IMR-90 (cell line): ENCODE measurements at regions not wholly inside any gene's neighbourhood (a gene's known extent, or its start where the extent isn't known, plus 50 kb on each side); places are given as distances from the start of the nearest gene placed in this dataset.

Experiments
- ATAC-seq: fragments of 200-7000 bp; cut with Tn5 transposase; 2 replicates; pipeline ENCODE4 v1.9.1; 2020; ENCODE audit warnings: low read depth, mild to moderate bottlenecking, moderate library complexity
- BruUV-seq: library from RNA; stranded (reverse); fragments of 400-500 nt; replicated peaks from 2 replicates; lab custom pipeline; 2021; lab: Mats Ljungman, UMichigan
- CTCF ChIA-PET: fragments of 300-600 bp; formaldehyde crosslinking; extraction: SDS; loops from one replicate; lab custom pipeline; 2021; ENCODE audit warnings: antibody characterized with exemption; lab: Yijun Ruan, JAX
- POLR2A ChIA-PET: fragments of 300-600 bp; sonication (Branson Sonifier 250); formaldehyde crosslinking; loops from one replicate; lab custom pipeline; 2022; ENCODE audit warnings: antibody characterized with exemption; ENCODE audit not compliant: unreplicated experiment; lab: Charles Lee
- DNase-seq: peaks from one replicate; pipeline ENCODE4 v3.0.0; 2013
- H2AFZ ChIP-seq: replicated peaks from 2 replicates; pipeline ENCODE3; 2013; ENCODE audit warnings: low read length, mild to moderate bottlenecking; ENCODE audit not compliant: poor library complexity
- H2AK5ac ChIP-seq: 2 replicates; pipeline ENCODE4 v1.6.1; 2013; ENCODE audit warnings: low read depth, low read length, inconsistent platforms
- H2AK9ac ChIP-seq: replicated peaks from 2 replicates; pipeline ENCODE3; 2013; ENCODE audit warnings: mild to moderate bottlenecking, low read depth, low read length, moderate library complexity; ENCODE audit not compliant: poor library complexity
- H2BK120ac ChIP-seq: 2 replicates; pipeline ENCODE4 v1.6.1; 2013; ENCODE audit warnings: low read depth, low read length, inconsistent platforms
- H2BK15ac ChIP-seq: 3 replicates; pipeline ENCODE4 v1.6.1; 2013; ENCODE audit warnings: low read depth, low read length, inconsistent platforms
- H2BK20ac ChIP-seq: 2 replicates; pipeline ENCODE4 v1.6.1; 2013; ENCODE audit warnings: low read depth, mild to moderate bottlenecking, inconsistent platforms, low read length, moderate library complexity
- H2BK5ac ChIP-seq: 2 replicates; pipeline ENCODE4 v1.6.1; 2013; ENCODE audit warnings: mild to moderate bottlenecking, low read depth, low read length, inconsistent platforms; ENCODE audit not compliant: poor library complexity, severe bottlenecking
- H3K14ac ChIP-seq: replicated peaks from 2 replicates; pipeline ENCODE4 v1.6.1; 2013; ENCODE audit warnings: low read depth, low read length, inconsistent platforms
- H3K18ac ChIP-seq: 2 replicates; pipeline ENCODE4 v1.6.1; 2013; ENCODE audit warnings: low read depth, low read length, control low read depth
- H3K23ac ChIP-seq: 2 replicates; pipeline ENCODE4 v1.6.1; 2013; ENCODE audit warnings: low read depth, low read length, inconsistent platforms
- H3K27ac ChIP-seq: 2 replicates; pipeline ENCODE4 v1.5.1; 2013; ENCODE audit warnings: mild to moderate bottlenecking, control low read depth, low read length; ENCODE audit not compliant: insufficient read depth
- H3K27me3 ChIP-seq: 2 replicates; pipeline ENCODE4 v1.6.1; 2013; ENCODE audit warnings: low read length; ENCODE audit not compliant: control insufficient read depth, insufficient read depth
- H3K36me3 ChIP-seq: 2 replicates; pipeline ENCODE4 v1.6.1; 2013; ENCODE audit warnings: low read length, mixed read lengths; ENCODE audit not compliant: control insufficient read depth, insufficient read depth
- H3K4ac ChIP-seq: 2 replicates; pipeline ENCODE4 v1.6.1; 2013; ENCODE audit warnings: low read depth, low read length, inconsistent platforms
- H3K4me1 ChIP-seq: 2 replicates; pipeline ENCODE4 v1.6.1; 2013; ENCODE audit warnings: low read length, mixed read lengths; ENCODE audit not compliant: control insufficient read depth, insufficient read depth
- H3K4me2 ChIP-seq: 2 replicates; pipeline ENCODE4 v1.6.1; 2013; ENCODE audit warnings: low read depth, mild to moderate bottlenecking, control low read depth, low read length, moderate library complexity
- H3K4me3 ChIP-seq: 2 replicates; pipeline ENCODE4 v1.5.1; 2013; ENCODE audit warnings: low read depth, mild to moderate bottlenecking, control low read depth, low read length, moderate library complexity; ENCODE audit not compliant: insufficient read depth
- H3K56ac ChIP-seq: 2 replicates; pipeline ENCODE4 v1.6.1; 2013; ENCODE audit warnings: low read length, inconsistent platforms; ENCODE audit not compliant: insufficient read depth; ENCODE audit errors: extremely low read depth
- H3K79me1 ChIP-seq, 2 experiments: 2 replicates each; pipeline ENCODE4 v1.6.1; 2013; ENCODE audit warnings: low read length in 2 of 2, inconsistent platforms in 1 of 2, low read depth in 1 of 2
- H3K9ac ChIP-seq: 2 replicates; pipeline ENCODE4 v1.6.1; 2013; ENCODE audit warnings: low read depth, low read length, control low read depth
- H3K9me1 ChIP-seq: 2 replicates; pipeline ENCODE4 v1.6.1; 2013; ENCODE audit warnings: low read length, inconsistent platforms; ENCODE audit not compliant: insufficient read depth
- H3K9me3 ChIP-seq: 2 replicates; pipeline ENCODE4 v1.6.1; 2013; ENCODE audit warnings: low read length; ENCODE audit not compliant: control insufficient read depth, insufficient read depth
- H4K20me1 ChIP-seq: 2 replicates; pipeline ENCODE4 v1.6.1; 2013; ENCODE audit warnings: low read length, inconsistent platforms; ENCODE audit not compliant: insufficient read depth
- H4K5ac ChIP-seq: 2 replicates; pipeline ENCODE4 v1.6.1; 2013; ENCODE audit warnings: mild to moderate bottlenecking, low read depth, low read length, control low read depth
- H4K8ac ChIP-seq, 2 experiments: 2 replicates each; pipeline ENCODE4 v1.6.1; 2013; ENCODE audit warnings: low read depth in 2 of 2, low read length in 2 of 2, control low read depth in 1 of 2, inconsistent platforms in 1 of 2
- H4K91ac ChIP-seq: 2 replicates; pipeline ENCODE4 v1.6.1; 2013; ENCODE audit warnings: low read depth, low read length, inconsistent platforms; ENCODE audit not compliant: insufficient read depth
- BHLHE40 ChIP-seq: fragments of 150-350 bp; IDR thresholded peaks from 2 replicates; pipeline ENCODE4 v1.6.1; 2016; ENCODE audit warnings: mild to moderate bottlenecking, low read depth, low read length
- CEBPB ChIP-seq: IDR thresholded peaks from 2 replicates; pipeline ENCODE4 v1.6.1; 2012; ENCODE audit warnings: low read depth, low read length, improper control_type of control experiment
- CHD1 ChIP-seq: IDR thresholded peaks from 2 replicates; pipeline ENCODE4 v1.6.1; 2012; ENCODE audit warnings: low read depth, low read length, improper control_type of control experiment
- FOS ChIP-seq: fragments of 150-350 bp; IDR thresholded peaks from 2 replicates; pipeline ENCODE4 v1.6.1; 2016; ENCODE audit warnings: low read depth, low read length
- MAFK ChIP-seq: IDR thresholded peaks from 2 replicates; pipeline ENCODE4 v1.6.1; 2012; ENCODE audit warnings: low read depth, low read length, improper control_type of control experiment
- MAZ ChIP-seq: IDR thresholded peaks from 2 replicates; pipeline ENCODE4 v1.6.1; 2012; ENCODE audit warnings: low read depth, mild to moderate bottlenecking, low read length, improper control_type of control experiment, moderate library complexity, borderline replicate concordance
- MXI1 ChIP-seq: IDR thresholded peaks from 2 replicates; pipeline ENCODE4 v1.6.1; 2012; ENCODE audit warnings: low read depth, mild to moderate bottlenecking, low read length, moderate library complexity, borderline replicate concordance
- NFE2L2 ChIP-seq: fragments of 150-350 bp; IDR thresholded peaks from 2 replicates; pipeline ENCODE4 v1.6.1; 2016; ENCODE audit warnings: low read depth, mild to moderate bottlenecking, low read length
- POLR2A ChIP-seq: IDR thresholded peaks from 2 replicates; pipeline ENCODE4 v1.6.1; 2012; ENCODE audit warnings: mild to moderate bottlenecking, low read depth, low read length
- RAD21 ChIP-seq: IDR thresholded peaks from 2 replicates; pipeline ENCODE4 v1.6.1; 2012; ENCODE audit warnings: low read length, improper control_type of control experiment
- RCOR1 ChIP-seq: IDR thresholded peaks from 2 replicates; pipeline ENCODE4 v1.6.1; 2012; ENCODE audit warnings: mild to moderate bottlenecking, low read length, improper control_type of control experiment; ENCODE audit not compliant: insufficient replicate concordance
- RFX5 ChIP-seq: IDR thresholded peaks from 2 replicates; pipeline ENCODE4 v1.8.0; 2012; ENCODE audit warnings: low read depth, mild to moderate bottlenecking, low read length, moderate library complexity
- SMC3 ChIP-seq: fragments of 150-350 bp; IDR thresholded peaks from 2 replicates; pipeline ENCODE4 v1.6.1; 2016; ENCODE audit warnings: low read depth, mild to moderate bottlenecking, antibody characterized with exemption, low read length, moderate library complexity
- USF2 ChIP-seq: fragments of 150-350 bp; IDR thresholded peaks from 2 replicates; pipeline ENCODE4 v1.6.1; 2017; ENCODE audit warnings: mild to moderate bottlenecking, antibody characterized with exemption, low read length, low read depth
- WGBS, 2 experiments: methylation state at CpG; one replicate each; pipeline versions ENCODE4 v1.1.5 to v1.1.7; 2013; ENCODE audit warnings: missing lambda C conversion rate in 2 of 2; ENCODE audit not compliant: insufficient read length in 1 of 2; ENCODE audit errors: extremely low coverage in 2 of 2; 5-methylcytosine and 5-hydroxymethylcytosine counted together
- dilution Hi-C: fragments of 300-500 bp; cut with HindIII; formaldehyde crosslinking; loops from one replicate; pipeline ENCODE4 v1.14.3; 2018; ENCODE audit warnings: low sequenced_read_pairs; ENCODE audit not compliant: unreplicated experiment
- in situ Hi-C: fragments of 300-500 bp; cut with MboI; formaldehyde crosslinking; loops from 3 replicates; pipeline ENCODE4 v1.14.3; 2019; ENCODE audit warnings: low sequenced_read_pairs, inconsistent platforms, mixed read lengths
- intact Hi-C: fragments of 100-400 bp; cut with micrococcal nuclease; formaldehyde crosslinking; loops from 2 replicates; pipeline ENCODE4 v1.10.0; 2022
- TF ChIP-seq, protein P1 (sequence below): conservative IDR thresholded peaks from 2 replicates; pipeline ENCODE4 v1.5.1; 2012; ENCODE audit warnings: mild to moderate bottlenecking, low read depth, low read length, improper control_type of control experiment
- TF ChIP-seq, protein P2 (sequence below): fragments of 150-350 bp; IDR thresholded peaks from 2 replicates; pipeline ENCODE4 v1.6.1; 2016; ENCODE audit warnings: low read depth, mild to moderate bottlenecking, low read length, moderate library complexity, borderline replicate concordance

DNA sequence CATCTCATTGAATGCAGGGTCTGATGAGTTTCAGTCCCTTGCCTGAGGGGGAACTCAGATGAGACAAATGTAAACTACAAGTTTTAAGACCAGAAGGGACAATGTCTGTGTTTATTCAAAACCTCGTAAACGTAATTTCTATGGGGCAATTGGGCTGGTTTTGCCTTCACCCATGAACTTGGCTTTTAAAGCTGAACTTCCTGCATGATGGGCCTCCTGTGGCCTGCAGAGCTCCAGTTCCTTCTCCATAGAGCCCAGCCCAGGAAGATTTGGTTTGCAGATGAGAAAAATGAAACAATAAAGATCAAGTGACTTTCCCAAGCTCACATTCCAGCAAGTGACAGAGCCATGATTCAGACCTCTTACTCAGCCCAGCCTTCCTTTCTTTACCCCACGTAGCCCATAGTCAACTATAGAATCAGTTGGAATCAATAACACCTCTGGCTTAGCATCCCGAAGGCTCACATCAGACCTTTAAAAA is 612.3 kb downstream of the UTRN start:
- dilution Hi-C loops (no loop called here), intact Hi-C loops (no loop called here)
- peaks cover 5% of the 10 kb centered on the region for H3K4me1 ChIP-seq

More for the DNA sequence above, 612.3 kb downstream of the UTRN start:
- Histone ChIP-seq H3K4me2 (peak overlapping the region; percentile 47; the same call in 1 of the 2 replicates), H3K79me1 (no peaks in the 10 kb centered on the region), H3K9me3 (no peaks in the 10 kb centered on the region), H3K9me1 (peaks cover 3% of the 10 kb centered on the region; the same call in 1 of the 2 replicates), H2AK5ac (peak overlapping the region; percentile 47; the same call in 1 of the 2 replicates), H3K18ac (peak overlapping the region; percentile 85; the same call in 1 of the 2 replicates), H2BK15ac (peak overlapping the region; percentile 90), H2AFZ (peak overlapping the region; percentile 82), H2BK120ac (peak overlapping the region; percentile 95), H3K14ac (peak overlapping the region; percentile 53), H3K27ac (peak overlapping the region; percentile 12), H2AK9ac (no peak overlapping the region), H2BK5ac (peak overlapping the region; percentile 89), H3K27me3 (no peaks in the 10 kb centered on the region), H4K5ac (peak overlapping the region; percentile 85; the same call in 1 of the 2 replicates), H4K91ac (peak overlapping the region; percentile 91), H4K8ac (peak overlapping the region; percentile 78 to 91), H3K4me3 (no peak overlapping the region), H3K9ac (no peak overlapping the region; the same call in 1 of the 2 replicates), H3K56ac (peak overlapping the region; percentile 86), H2BK20ac (peak overlapping the region; percentile 98), H3K36me3 (no peaks in the 10 kb centered on the region), H3K23ac (peak overlapping the region; percentile 55; the same call in 1 of the 2 replicates), H4K20me1 (no peaks in the 10 kb centered on the region), H3K4ac (peak overlapping the region; percentile 90)
- no TSS peak for BruUV-seq
- peak; percentile 85 for ATAC-seq
- POLR2A ChIA-PET: no interaction called here
- TF ChIP-seq RAD21 (no peak), MAFK (no peak), FOS (peak; percentile 62; the same call in 1 of the 2 replicates), BHLHE40 (peak; percentile 73), SMC3 (no peak), MAZ (no peak), CEBPB (peak; percentile 58; the same call in 1 of the 2 replicates), CHD1 (no peak), POLR2A (no peak), RCOR1 (no peak), MXI1 (no peak), NFE2L2 (no peak), RFX5 (no peak), USF2 (no peak)
- TF ChIP-seq, protein P1, sequence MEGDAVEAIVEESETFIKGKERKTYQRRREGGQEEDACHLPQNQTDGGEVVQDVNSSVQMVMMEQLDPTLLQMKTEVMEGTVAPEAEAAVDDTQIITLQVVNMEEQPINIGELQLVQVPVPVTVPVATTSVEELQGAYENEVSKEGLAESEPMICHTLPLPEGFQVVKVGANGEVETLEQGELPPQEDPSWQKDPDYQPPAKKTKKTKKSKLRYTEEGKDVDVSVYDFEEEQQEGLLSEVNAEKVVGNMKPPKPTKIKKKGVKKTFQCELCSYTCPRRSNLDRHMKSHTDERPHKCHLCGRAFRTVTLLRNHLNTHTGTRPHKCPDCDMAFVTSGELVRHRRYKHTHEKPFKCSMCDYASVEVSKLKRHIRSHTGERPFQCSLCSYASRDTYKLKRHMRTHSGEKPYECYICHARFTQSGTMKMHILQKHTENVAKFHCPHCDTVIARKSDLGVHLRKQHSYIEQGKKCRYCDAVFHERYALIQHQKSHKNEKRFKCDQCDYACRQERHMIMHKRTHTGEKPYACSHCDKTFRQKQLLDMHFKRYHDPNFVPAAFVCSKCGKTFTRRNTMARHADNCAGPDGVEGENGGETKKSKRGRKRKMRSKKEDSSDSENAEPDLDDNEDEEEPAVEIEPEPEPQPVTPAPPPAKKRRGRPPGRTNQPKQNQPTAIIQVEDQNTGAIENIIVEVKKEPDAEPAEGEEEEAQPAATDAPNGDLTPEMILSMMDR: no peak
- TF ChIP-seq, protein P2, sequence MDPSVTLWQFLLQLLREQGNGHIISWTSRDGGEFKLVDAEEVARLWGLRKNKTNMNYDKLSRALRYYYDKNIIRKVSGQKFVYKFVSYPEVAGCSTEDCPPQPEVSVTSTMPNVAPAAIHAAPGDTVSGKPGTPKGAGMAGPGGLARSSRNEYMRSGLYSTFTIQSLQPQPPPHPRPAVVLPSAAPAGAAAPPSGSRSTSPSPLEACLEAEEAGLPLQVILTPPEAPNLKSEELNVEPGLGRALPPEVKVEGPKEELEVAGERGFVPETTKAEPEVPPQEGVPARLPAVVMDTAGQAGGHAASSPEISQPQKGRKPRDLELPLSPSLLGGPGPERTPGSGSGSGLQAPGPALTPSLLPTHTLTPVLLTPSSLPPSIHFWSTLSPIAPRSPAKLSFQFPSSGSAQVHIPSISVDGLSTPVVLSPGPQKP: no peak
- in situ Hi-C loops: no loop called here
- CTCF ChIA-PET: interaction anchor here (1.0 kb wide), 1 partner anchor 83 kb away, joined by 4 read pairs; no protein-coding TSS in a partner anchor
- WGBS, 2 experiments: no CpG with 5 or more reads among the region's 4 CpGs
- DNase-seq: peak; percentile 87
